ENCODE measurements at regions not wholly inside any gene's neighbourhood (a gene's known extent, or its start where the extent isn't known, plus 50 kb on each side); places are given as distances from the start of the nearest gene placed in this dataset.
"Not testable (repeated sequence)": the region's sequence is repeated elsewhere in the genome, so short reads cannot be mapped to it uniquely, and the experiment has no call there.

DNA sequence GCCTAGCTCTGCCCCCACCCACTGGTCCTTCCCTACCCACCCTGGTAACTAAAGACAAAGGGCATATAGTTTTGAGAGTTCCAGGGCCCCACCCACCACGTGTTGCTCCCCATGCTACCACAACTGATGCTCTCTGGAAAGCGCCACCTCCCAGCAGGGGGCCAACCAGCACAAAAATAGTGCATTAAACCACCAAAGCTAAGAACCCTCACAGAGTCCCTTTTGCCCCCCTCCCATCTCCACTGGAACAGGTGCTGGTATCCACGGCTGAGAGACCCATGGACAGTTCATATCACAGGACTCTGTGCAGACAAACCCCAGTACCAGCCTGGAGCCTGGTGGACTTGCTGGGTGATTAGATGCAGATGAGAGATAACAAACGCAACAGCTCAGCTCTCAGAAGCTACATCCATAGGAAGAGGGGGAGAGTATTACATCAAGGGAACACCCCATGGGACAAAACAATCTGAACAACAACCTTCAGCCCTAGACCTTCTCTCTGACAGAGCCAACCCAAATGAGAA lies 715.9 kb downstream of the NUP35 start:
- DNase-seq (ENCODE audit: extremely low spot score), result no peak
- Histone ChIP-seq H3K27me3 (no peaks in the 10 kb centered on the region), H3K4me1 (no peaks in the 10 kb centered on the region), H3K9me3 (no peaks in the 10 kb centered on the region), H3K27ac (replicated peaks in 1 of 4) (no peak overlapping the region), H3K4me3 (no peak overlapping the region), H3K36me3 (no peaks in the 10 kb centered on the region)
- no peak for TF ChIP-seq POLR2AphosphoS5 (IDR thresholded peaks at IDR 0.05)
- TF ChIP-seq, protein P1, sequence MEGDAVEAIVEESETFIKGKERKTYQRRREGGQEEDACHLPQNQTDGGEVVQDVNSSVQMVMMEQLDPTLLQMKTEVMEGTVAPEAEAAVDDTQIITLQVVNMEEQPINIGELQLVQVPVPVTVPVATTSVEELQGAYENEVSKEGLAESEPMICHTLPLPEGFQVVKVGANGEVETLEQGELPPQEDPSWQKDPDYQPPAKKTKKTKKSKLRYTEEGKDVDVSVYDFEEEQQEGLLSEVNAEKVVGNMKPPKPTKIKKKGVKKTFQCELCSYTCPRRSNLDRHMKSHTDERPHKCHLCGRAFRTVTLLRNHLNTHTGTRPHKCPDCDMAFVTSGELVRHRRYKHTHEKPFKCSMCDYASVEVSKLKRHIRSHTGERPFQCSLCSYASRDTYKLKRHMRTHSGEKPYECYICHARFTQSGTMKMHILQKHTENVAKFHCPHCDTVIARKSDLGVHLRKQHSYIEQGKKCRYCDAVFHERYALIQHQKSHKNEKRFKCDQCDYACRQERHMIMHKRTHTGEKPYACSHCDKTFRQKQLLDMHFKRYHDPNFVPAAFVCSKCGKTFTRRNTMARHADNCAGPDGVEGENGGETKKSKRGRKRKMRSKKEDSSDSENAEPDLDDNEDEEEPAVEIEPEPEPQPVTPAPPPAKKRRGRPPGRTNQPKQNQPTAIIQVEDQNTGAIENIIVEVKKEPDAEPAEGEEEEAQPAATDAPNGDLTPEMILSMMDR (IDR thresholded peaks at IDR 0.05), result no peak
- TF ChIP-seq POLR2A (IDR thresholded peaks at IDR 0.05; ENCODE audit: low read depth), result no peak
- no peak for TF ChIP-seq EP300 (IDR thresholded peaks at IDR 0.05)
- intact Hi-C loops (cut with DNase I), result no loop called here
- 75% methylated on average over 3 of the region's 4 CpGs for WGBS

DNA sequence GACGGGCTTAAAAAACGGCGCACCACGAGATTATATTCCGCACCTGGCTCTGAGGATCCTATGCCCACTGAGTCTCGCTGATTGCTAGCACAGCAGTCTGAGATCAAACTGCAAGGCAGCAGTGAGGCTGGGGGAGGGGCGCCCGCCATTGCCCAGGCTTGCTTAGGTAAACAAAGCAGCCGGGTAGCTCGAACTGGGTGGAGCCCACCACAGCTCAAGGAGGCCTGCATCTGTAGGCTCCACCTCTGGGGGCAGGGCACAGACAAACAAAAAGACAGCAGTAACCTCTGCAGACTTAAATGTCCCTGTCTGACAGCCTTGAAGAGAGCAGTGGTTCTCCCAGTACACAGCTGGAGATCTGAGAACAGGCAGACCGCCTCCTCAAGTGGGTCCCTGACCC lies 725.6 kb downstream of the NUP35 start:
- H3K4me3 ChIP-seq; H3K36me3 ChIP-seq; H3K9me3 ChIP-seq; intact Hi-C loops (cut with DNase I); DNase-seq (ENCODE audit: extremely low spot score); H3K27ac ChIP-seq (replicated peaks in 1 of 4); H3K27me3 ChIP-seq; H3K4me1 ChIP-seq: not testable (repeated sequence)
- 89% methylated on average over 6 of the region's 11 CpGs for WGBS

DNA sequence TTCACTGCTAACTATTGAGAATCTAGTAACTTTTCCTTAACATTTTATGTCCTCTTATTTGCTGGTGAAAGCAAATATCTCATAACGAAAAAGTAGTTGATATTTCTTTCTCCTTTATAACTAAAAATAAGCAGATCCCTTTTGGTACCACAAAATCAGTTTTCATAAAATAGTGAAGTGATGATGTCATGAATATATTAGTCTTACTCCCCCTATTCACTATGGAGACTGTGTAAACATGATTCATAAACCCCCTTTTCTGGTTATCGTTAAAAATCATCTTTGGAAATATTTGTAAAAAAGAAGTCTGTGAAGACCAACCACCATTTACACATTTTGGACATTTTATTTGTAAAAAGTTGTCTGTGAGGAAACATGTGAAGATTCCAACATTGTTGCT lies 734.9 kb downstream of the NUP35 start:
- H3K36me3 ChIP-seq, result no peaks in the 10 kb centered on the region
- TF ChIP-seq, protein P1 (IDR thresholded peaks at IDR 0.05), result no peak
- TF ChIP-seq POLR2A (IDR thresholded peaks at IDR 0.05; ENCODE audit: low read depth) (no peak), EP300 (IDR thresholded peaks at IDR 0.05) (no peak), POLR2AphosphoS5 (IDR thresholded peaks at IDR 0.05) (no peak)
- intact Hi-C loops (cut with DNase I), result no loop called here
- H3K4me1 ChIP-seq, result no peaks in the 10 kb centered on the region
- DNase-seq (ENCODE audit: extremely low spot score), result no peak
- 72% methylated on average over 2 of the region's 2 CpGs for WGBS
- no peak overlapping the region for H3K27ac ChIP-seq (replicated peaks in 1 of 4)
- no peaks in the 10 kb centered on the region for H3K9me3 ChIP-seq
- no peaks in the 10 kb centered on the region for H3K27me3 ChIP-seq
- H3K4me3 ChIP-seq, result no peak overlapping the region

DNA sequence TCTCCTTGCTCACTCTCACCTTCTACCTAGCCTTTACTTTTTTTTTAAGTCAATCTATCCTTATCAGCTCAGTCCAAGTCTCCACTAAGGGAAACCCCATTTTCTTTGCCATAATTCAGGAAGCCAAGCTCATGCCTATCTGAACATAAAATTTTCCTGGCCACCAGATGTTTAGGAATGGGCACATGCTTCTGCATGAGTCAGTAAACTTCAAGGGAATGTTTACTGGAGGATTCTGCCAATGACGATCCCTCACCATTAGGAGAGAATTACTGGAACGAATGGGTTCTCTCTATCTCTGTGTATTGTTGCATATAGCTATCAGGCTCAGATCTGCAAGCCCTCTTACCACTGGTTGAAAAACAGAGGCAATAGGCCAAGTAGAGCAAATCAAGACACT lies 731.7 kb upstream of the ZNF804A start:
- 77% methylated on average over 2 of the region's 2 CpGs for WGBS
- no peak overlapping the region for H3K27ac ChIP-seq (replicated peaks in 1 of 4)
- peaks cover 0 to 7% (median 3%) of the 10 kb centered on the region in 4 donors for H3K4me1 ChIP-seq
- H3K27me3 ChIP-seq, result no peaks in the 10 kb centered on the region
- no peaks in the 10 kb centered on the region for H3K9me3 ChIP-seq
- intact Hi-C loops (cut with DNase I), result no loop called here
- no peaks in the 10 kb centered on the region for H3K36me3 ChIP-seq
- no peak overlapping the region for H3K4me3 ChIP-seq
- DNase-seq (ENCODE audit: extremely low spot score), result no peak
- TF ChIP-seq POLR2AphosphoS5 (IDR thresholded peaks at IDR 0.05) (no peak), EP300 (IDR thresholded peaks at IDR 0.05) (no peak), POLR2A (IDR thresholded peaks at IDR 0.05; ENCODE audit: low read depth) (no peak)
- TF ChIP-seq, protein P1 (IDR thresholded peaks at IDR 0.05), result no peak

DNA sequence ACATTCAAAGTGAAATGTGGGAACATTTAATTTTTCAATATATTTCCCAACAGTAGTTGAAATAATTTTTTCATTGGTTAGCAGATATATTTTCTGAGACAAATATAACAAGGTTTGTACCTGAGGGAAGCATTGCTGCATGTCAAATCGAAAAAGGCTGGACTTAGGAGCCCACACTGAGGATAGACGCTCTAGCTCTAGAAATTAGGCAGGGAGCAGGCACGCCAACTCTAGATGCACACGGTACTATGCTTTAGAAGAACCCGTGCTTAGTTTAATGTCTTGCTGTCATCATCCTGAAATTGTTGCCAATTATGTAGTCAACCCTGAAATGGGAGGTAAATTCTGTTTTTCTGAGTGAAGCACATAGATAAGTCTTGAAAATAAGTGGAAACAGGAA lies 731.1 kb upstream of the ZNF804A start:
- no peak for DNase-seq (ENCODE audit: extremely low spot score)
- 81% methylated on average over 5 of the region's 5 CpGs for WGBS
- Histone ChIP-seq H3K4me3 (no peak overlapping the region), H3K36me3 (no peaks in the 10 kb centered on the region), H3K27ac (replicated peaks in 1 of 4) (no peak overlapping the region), H3K9me3 (no peaks in the 10 kb centered on the region), H3K27me3 (no peaks in the 10 kb centered on the region), H3K4me1 (peaks cover 0 to 7% (median 3%) of the 10 kb centered on the region in 4 donors)
- TF ChIP-seq, protein P1 (IDR thresholded peaks at IDR 0.05), result no peak
- TF ChIP-seq EP300 (IDR thresholded peaks at IDR 0.05) (no peak), POLR2A (IDR thresholded peaks at IDR 0.05; ENCODE audit: low read depth) (no peak), POLR2AphosphoS5 (IDR thresholded peaks at IDR 0.05) (no peak)
- intact Hi-C loops (cut with DNase I), result no loop called here

Measured in esophagus muscularis mucosa (tissue), 4 donors.